OCI-LY7 (cell line): ENCODE measurements at regions not wholly inside any gene's neighbourhood (a gene's known extent, or its start where the extent isn't known, plus 50 kb on each side); places are given as distances from the start of the nearest gene placed in this dataset.

Source experiments
- CTCF ChIP-seq: fragments of 200-600 bp; sonication (generic); conservative IDR thresholded peaks from 2 replicates; pipeline ENCODE4 v1.5.1; 2014; ENCODE audit warnings: mild to moderate bottlenecking, antibody characterized with exemption, low read length, moderate library complexity, mixed read lengths
- EZH2phosphoT487 ChIP-seq: fragments of 200-600 bp; sonication (generic); IDR thresholded peaks from 2 replicates; pipeline ENCODE4 v1.6.1; 2018; ENCODE audit warnings: low read depth, borderline replicate concordance, mild to moderate bottlenecking, mixed run types, antibody characterized with exemption, low read length, moderate library complexity, mixed read lengths

- TF ChIP-seq CTCF (no peak), EZH2phosphoT487 (no peak)
Observed at GRCh38 chr12:47412601-47413236, 293.1 kb downstream of the RPAP3 start.
